ENCODE measurements at regions not wholly inside any gene's neighbourhood (a gene's known extent, or its start where the extent isn't known, plus 50 kb on each side); places are given as distances from the start of the nearest gene placed in this dataset.

- Histone ChIP-seq H3K36me3 (ENCODE audit: control insufficient read depth, insufficient read depth, low read length) (no peaks in the 10 kb centered on the region), H3K27me3 (ENCODE audit: control insufficient read depth in 2 of 2, insufficient read depth in 2 of 2, low read length in 2 of 2) (no peaks in the 10 kb centered on the region), H3K4me1 (replicated peaks in 1 of 2; ENCODE audit: control insufficient read depth in 2 of 2, insufficient read depth in 2 of 2, low read length in 2 of 2) (no peaks in the 10 kb centered on the region), H4K20me1 (replicated peaks; ENCODE audit: control insufficient read depth, insufficient read depth, low read length) (no peaks in the 10 kb centered on the region), H3K9me1 (ENCODE audit: control insufficient read depth, insufficient read depth, low read length) (no peaks in the 10 kb centered on the region), H3K79me2 (ENCODE audit: control insufficient read depth, insufficient read depth, low read length) (no peaks in the 10 kb centered on the region), H3K4me2 (ENCODE audit: insufficient read depth, low read length) (no peak overlapping the region), H3K9me3 (replicated peaks; ENCODE audit: control insufficient read depth, insufficient read depth, low read depth, low read length) (no peaks in the 10 kb centered on the region), H2AFZ (ENCODE audit: low read depth, low read length) (no peak overlapping the region), H3K9ac (ENCODE audit: insufficient read depth in 1 of 2, low read depth in 2 of 2, low read length in 2 of 2) (no peak overlapping the region), H3K27ac (ENCODE audit: extremely low read depth, low read depth, low read length) (no peak overlapping the region), H3K4me3 (no peak overlapping the region)
- DNase-seq (ENCODE audit: extremely low read depth in 1 of 4, low spot score in 3 of 4) (no peak), ATAC-seq (no peak), FAIRE-seq (no peak)
- in situ Hi-C loops (cut with MboI), result no loop called here
- POLR2A ChIA-PET, result no interaction called here
- no TSS peak for BruUV-seq (replicated peaks)
- 0% methylated on average over 5 of the region's 5 CpGs for WGBS (ENCODE audit: insufficient coverage, low coverage, missing lambda C conversion rate)
- TF ChIP-seq KLF13 (tag; IDR thresholded peaks at IDR 0.05; ENCODE audit: borderline replicate concordance, low read depth), result no peak
- no peak for TF ChIP-seq NFIC (IDR thresholded peaks at IDR 0.05)
- TF ChIP-seq ZNF561 (CRISPR knock-in tag; conservative IDR thresholded peaks at IDR 0.05), result no peak
- TF ChIP-seq U2AF1 (optimal IDR thresholded peaks at IDR 0.05; ENCODE audit: low read depth, low read length), result no peak
- TF ChIP-seq CTBP1 (IDR thresholded peaks at IDR 0.05; ENCODE audit: borderline replicate concordance), result no peak
- TF ChIP-seq SIX5 (IDR thresholded peaks at IDR 0.05; ENCODE audit: borderline replicate concordance in 1 of 2, insufficient read depth in 1 of 2, low read depth in 1 of 2, low read length in 2 of 2), result no peak
- TF ChIP-seq, protein P1, sequence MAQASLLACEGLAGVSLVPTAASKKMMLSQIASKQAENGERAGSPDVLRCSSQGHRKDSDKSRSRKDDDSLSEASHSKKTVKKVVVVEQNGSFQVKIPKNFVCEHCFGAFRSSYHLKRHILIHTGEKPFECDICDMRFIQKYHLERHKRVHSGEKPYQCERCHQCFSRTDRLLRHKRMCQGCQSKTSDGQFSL (CRISPR knock-in tag; IDR thresholded peaks at IDR 0.05), result no peak
- TF ChIP-seq, protein P1 (tag; IDR thresholded peaks at IDR 0.05), result no peak
- TF ChIP-seq SMARCB1 (IDR thresholded peaks at IDR 0.05; ENCODE audit: insufficient read length, low read depth), result no peak
- TF ChIP-seq CCNT2 (IDR thresholded peaks at IDR 0.05; ENCODE audit: borderline replicate concordance, extremely low read depth, insufficient read length, low read depth, low read length), result no peak
- TF ChIP-seq SAFB (IDR thresholded peaks at IDR 0.05; ENCODE audit: borderline replicate concordance, low read depth, low read length), result no peak
- TF ChIP-seq, protein P2, sequence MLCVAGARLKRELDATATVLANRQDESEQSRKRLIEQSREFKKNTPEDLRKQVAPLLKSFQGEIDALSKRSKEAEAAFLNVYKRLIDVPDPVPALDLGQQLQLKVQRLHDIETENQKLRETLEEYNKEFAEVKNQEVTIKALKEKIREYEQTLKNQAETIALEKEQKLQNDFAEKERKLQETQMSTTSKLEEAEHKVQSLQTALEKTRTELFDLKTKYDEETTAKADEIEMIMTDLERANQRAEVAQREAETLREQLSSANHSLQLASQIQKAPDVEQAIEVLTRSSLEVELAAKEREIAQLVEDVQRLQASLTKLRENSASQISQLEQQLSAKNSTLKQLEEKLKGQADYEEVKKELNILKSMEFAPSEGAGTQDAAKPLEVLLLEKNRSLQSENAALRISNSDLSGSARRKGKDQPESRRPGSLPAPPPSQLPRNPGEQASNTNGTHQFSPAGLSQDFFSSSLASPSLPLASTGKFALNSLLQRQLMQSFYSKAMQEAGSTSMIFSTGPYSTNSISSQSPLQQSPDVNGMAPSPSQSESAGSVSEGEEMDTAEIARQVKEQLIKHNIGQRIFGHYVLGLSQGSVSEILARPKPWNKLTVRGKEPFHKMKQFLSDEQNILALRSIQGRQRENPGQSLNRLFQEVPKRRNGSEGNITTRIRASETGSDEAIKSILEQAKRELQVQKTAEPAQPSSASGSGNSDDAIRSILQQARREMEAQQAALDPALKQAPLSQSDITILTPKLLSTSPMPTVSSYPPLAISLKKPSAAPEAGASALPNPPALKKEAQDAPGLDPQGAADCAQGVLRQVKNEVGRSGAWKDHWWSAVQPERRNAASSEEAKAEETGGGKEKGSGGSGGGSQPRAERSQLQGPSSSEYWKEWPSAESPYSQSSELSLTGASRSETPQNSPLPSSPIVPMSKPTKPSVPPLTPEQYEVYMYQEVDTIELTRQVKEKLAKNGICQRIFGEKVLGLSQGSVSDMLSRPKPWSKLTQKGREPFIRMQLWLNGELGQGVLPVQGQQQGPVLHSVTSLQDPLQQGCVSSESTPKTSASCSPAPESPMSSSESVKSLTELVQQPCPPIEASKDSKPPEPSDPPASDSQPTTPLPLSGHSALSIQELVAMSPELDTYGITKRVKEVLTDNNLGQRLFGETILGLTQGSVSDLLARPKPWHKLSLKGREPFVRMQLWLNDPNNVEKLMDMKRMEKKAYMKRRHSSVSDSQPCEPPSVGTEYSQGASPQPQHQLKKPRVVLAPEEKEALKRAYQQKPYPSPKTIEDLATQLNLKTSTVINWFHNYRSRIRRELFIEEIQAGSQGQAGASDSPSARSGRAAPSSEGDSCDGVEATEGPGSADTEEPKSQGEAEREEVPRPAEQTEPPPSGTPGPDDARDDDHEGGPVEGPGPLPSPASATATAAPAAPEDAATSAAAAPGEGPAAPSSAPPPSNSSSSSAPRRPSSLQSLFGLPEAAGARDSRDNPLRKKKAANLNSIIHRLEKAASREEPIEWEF (CRISPR knock-in tag; IDR thresholded peaks at IDR 0.05), result no peak
- no peak for TF ChIP-seq ZNF263 (CRISPR knock-in tag; IDR thresholded peaks at IDR 0.05; ENCODE audit: borderline replicate concordance)
- intact Hi-C loops (cut with micrococcal nuclease), result no loop called here
- CTCF ChIA-PET (ENCODE audit: low intra/inter-chr PET ratio), result no interaction called here
These were observed 680.0 kb downstream of the EPHA4 start for GRCh38 chr2:220892018-220892634.

All from K562 (cell line).